HCT116 (cell line): ENCODE measurements at regions not wholly inside any gene's neighbourhood (a gene's known extent, or its start where the extent isn't known, plus 50 kb on each side); places are given as distances from the start of the nearest gene placed in this dataset.

ENCODE experiments used
- ATAC-seq: fragments of 200-7000 bp; cut with Tn5 transposase; 2 replicates; pipeline ENCODE4 v1.9.1; 2020; ENCODE audit warnings: mild to moderate bottlenecking, moderate library complexity
- BruUV-seq: library from RNA; stranded (reverse); fragments of 400-500 nt; replicated peaks from 2 replicates; lab custom pipeline; 2021; lab: Mats Ljungman, UMichigan
- CTCF ChIA-PET: fragments of 300-600 bp; sonication (Branson Sonifier 250); formaldehyde crosslinking; loops from one replicate; lab custom pipeline; 2021; ENCODE audit warnings: antibody characterized with exemption; lab: Charles Lee
- POLR2A ChIA-PET: fragments of 300-600, 350-600 bp; sonication (Branson Sonifier 250); formaldehyde crosslinking; loops from one replicate; lab custom pipeline; 2021; ENCODE audit warnings: antibody characterized with exemption; lab: Charles Lee
- RAD21 ChIA-PET, 2 experiments: fragments of 300-600 bp; sonication (Branson Sonifier 250); formaldehyde crosslinking; loops; one replicate each; lab custom pipeline; 2023; ENCODE audit warnings: low total read pairs in 2 of 2; ENCODE audit not compliant: uncharacterized antibody in 2 of 2, unreplicated experiment in 2 of 2, low non-redundant PET in 1 of 2; lab: Charles Lee
- DNase-seq: peaks from one replicate; pipeline ENCODE4 v3.0.0-alpha.2; 2010; ENCODE audit warnings: low read depth, low spot score
- H2AFZ ChIP-seq: fragments of 200-600 bp; shearing (Covaris generic), sonication (generic); 2 replicates; pipeline ENCODE4 v1.6.1; 2017; ENCODE audit warnings: low read depth, mixed run types, mixed read lengths, antibody characterized with exemption, low read length; ENCODE audit not compliant: poor library complexity, severe bottlenecking
- H3K27ac ChIP-seq: 2 replicates; pipeline ENCODE4 v1.5.1; 2012; ENCODE audit warnings: low read depth, low read length
- H3K27me3 ChIP-seq: fragments of 200-600 bp; sonication (generic); 2 replicates; pipeline ENCODE4 v1.6.1; 2016; ENCODE audit warnings: mixed run types, low read length, mixed read lengths; ENCODE audit not compliant: insufficient read depth
- H3K36me3 ChIP-seq, 2 experiments: fragments of 200-500 bp in 1 of 2; fragments of 200-600 bp in 1 of 2; sonication (Bioruptor generic) in 1 of 2; sonication (generic) in 1 of 2; 2 replicates each; pipeline versions ENCODE4 v1.5.1 to v1.6.1; 2014 to 2016; ENCODE audit warnings: low read length in 2 of 2, inconsistent platforms in 1 of 2, mixed read lengths in 1 of 2, mixed run types in 1 of 2; ENCODE audit not compliant: insufficient read depth in 2 of 2, control insufficient read depth in 1 of 2
- H3K4me1 ChIP-seq, 2 experiments: fragments of 200-600 bp in 1 of 2; sonication (generic) in 1 of 2; 2 replicates each; pipeline versions ENCODE4 v1.5.1 to v1.6.1; 2012 to 2017; ENCODE audit warnings: low read length in 2 of 2, inconsistent platforms in 1 of 2, mild to moderate bottlenecking in 1 of 2, mixed read lengths in 1 of 2, mixed run types in 1 of 2, moderate library complexity in 1 of 2; ENCODE audit not compliant: insufficient read depth in 2 of 2, control insufficient read depth in 1 of 2
- H3K4me2 ChIP-seq: fragments of 200-600 bp; sonication (generic); 2 replicates; pipeline ENCODE4 v1.6.1; 2017; ENCODE audit warnings: mixed run types, low read length, mixed read lengths
- H3K4me3 ChIP-seq, 2 experiments: fragments of 200-600 bp in 1 of 2; sonication (generic) in 1 of 2; replicated peaks in 1 of 2; 2 replicates each; pipeline ENCODE4 v1.5.1; 2011 to 2016; ENCODE audit warnings: low read length in 2 of 2, control low read depth in 1 of 2, low read depth in 1 of 2, mild to moderate bottlenecking in 1 of 2, mixed read lengths in 1 of 2, mixed run types in 1 of 2
- H3K79me2 ChIP-seq: fragments of 200-600 bp; sonication (generic); 2 replicates; pipeline ENCODE4 v1.6.1; 2017; ENCODE audit warnings: mild to moderate bottlenecking, mixed run types, low read length, moderate library complexity, mixed read lengths; ENCODE audit not compliant: insufficient read depth
- H3K9ac ChIP-seq: fragments of 200-600 bp; sonication (generic); 2 replicates; pipeline ENCODE4 v1.6.1; 2016; ENCODE audit warnings: low read length, mixed read lengths
- H3K9me2 ChIP-seq: fragments of 200-600 bp; sonication (generic), shearing (Covaris generic); 2 replicates; pipeline ENCODE4 v1.6.1; 2017; ENCODE audit warnings: mixed run types, mild to moderate bottlenecking, moderate library complexity; ENCODE audit not compliant: insufficient read depth
- H3K9me3 ChIP-seq, 2 experiments: fragments of 200-500 bp in 1 of 2; fragments of 200-600 bp in 1 of 2; sonication (Bioruptor generic) in 1 of 2; sonication (generic) in 1 of 2; 2 replicates each; pipeline ENCODE4 v1.6.1; 2014 to 2017; ENCODE audit warnings: low read length in 2 of 2, mixed read lengths in 2 of 2, inconsistent platforms in 1 of 2, low read depth in 1 of 2, mild to moderate bottlenecking in 1 of 2, mixed run types in 1 of 2, moderate library complexity in 1 of 2; ENCODE audit not compliant: control insufficient read depth in 1 of 2, insufficient read depth in 1 of 2
- H4K20me1 ChIP-seq: fragments of 200-600 bp; sonication (generic), shearing (Covaris generic); 2 replicates; pipeline ENCODE4 v1.6.1; 2017; ENCODE audit warnings: mixed run types, mild to moderate bottlenecking, moderate library complexity; ENCODE audit not compliant: insufficient read depth
- CBX3 ChIP-seq: IDR thresholded peaks from 2 replicates; pipeline ENCODE4 v1.6.1; 2012; ENCODE audit warnings: low read depth
- CTCF ChIP-seq, 3 experiments: fragments of 200-600 bp in 1 of 3; sonication (generic) in 1 of 3; IDR thresholded peaks in 2 of 3; conservative IDR thresholded peaks in 1 of 3; 2 replicates each; pipeline ENCODE4 v1.5.1; 2012 to 2017; ENCODE audit warnings: low read depth in 2 of 3, low read length in 2 of 3, antibody characterized with exemption in 1 of 3, borderline replicate concordance in 1 of 3, control low read depth in 1 of 3, mild to moderate bottlenecking in 1 of 3, mixed read lengths in 1 of 3, mixed run types in 1 of 3, moderate library complexity in 1 of 3; ENCODE audit not compliant: insufficient read depth in 1 of 3
- EGR1 ChIP-seq: IDR thresholded peaks from 2 replicates; pipeline ENCODE4 v1.6.1; 2012; ENCODE audit warnings: low read depth
- ELF1 ChIP-seq: IDR thresholded peaks from 2 replicates; pipeline ENCODE4 v1.6.1; 2012; ENCODE audit warnings: low read depth, borderline replicate concordance
- EZH2 ChIP-seq: fragments of 200-600 bp; sonication (generic); IDR thresholded peaks from 2 replicates; pipeline ENCODE4 v1.6.1; 2017; ENCODE audit warnings: antibody characterized with exemption, mixed run types
- FOSL1 ChIP-seq: IDR thresholded peaks from 2 replicates; pipeline ENCODE4 v1.6.1; 2012; ENCODE audit warnings: low read depth
- POLR2A ChIP-seq: IDR thresholded peaks from 2 replicates; pipeline ENCODE4 v1.7.0; 2011; ENCODE audit warnings: borderline replicate concordance; ENCODE audit not compliant: insufficient read depth, insufficient read length; ENCODE audit errors: extremely low read depth
- REST ChIP-seq: IDR thresholded peaks from 2 replicates; pipeline ENCODE4 v1.6.1; 2012; ENCODE audit warnings: low read depth
- SIN3A ChIP-seq: IDR thresholded peaks from 2 replicates; pipeline ENCODE4 v1.6.1; 2012; ENCODE audit warnings: low read depth
- SP1 ChIP-seq: IDR thresholded peaks from 2 replicates; pipeline ENCODE4 v1.6.1; 2012; ENCODE audit warnings: low read depth
- TCF7L2 ChIP-seq: IDR thresholded peaks from 2 replicates; pipeline ENCODE4 v1.7.0; 2011; ENCODE audit warnings: borderline replicate concordance, inconsistent platforms; ENCODE audit not compliant: insufficient read depth, insufficient read length; ENCODE audit errors: extremely low read depth
- YY1 ChIP-seq: IDR thresholded peaks from 2 replicates; pipeline ENCODE4 v1.6.1; 2011; ENCODE audit warnings: low read length, low read depth, moderate library complexity, mild to moderate bottlenecking; ENCODE audit not compliant: insufficient replicate concordance; ENCODE audit errors: extremely low read depth
- ZFX ChIP-seq: fragments of 450-650 bp; IDR thresholded peaks from 2 replicates; pipeline ENCODE4 v1.6.1; 2017
- ZNF274 ChIP-seq: fragments of 200-500 bp; sonication (Bioruptor generic); IDR thresholded peaks from 2 replicates; pipeline ENCODE4 v1.6.1; 2014; ENCODE audit warnings: mild to moderate bottlenecking, low read depth, low read length, inconsistent platforms
- intact Hi-C: fragments of 100-400 bp; cut with micrococcal nuclease; formaldehyde crosslinking; loops from 2 replicates; pipeline ENCODE4 v1.10.0; 2022
- TF ChIP-seq, protein P1 (sequence below): IDR thresholded peaks from 2 replicates; pipeline ENCODE4 v1.6.1; 2012
- TF ChIP-seq, protein P2 (sequence below): IDR thresholded peaks from 2 replicates; pipeline ENCODE4 v1.6.1; 2011; ENCODE audit warnings: mild to moderate bottlenecking, low read length, moderate library complexity; ENCODE audit not compliant: insufficient replicate concordance; ENCODE audit errors: extremely low read depth

GRCh38 chr16:85490407-85491057 lies 122.6 kb upstream of the GSE1 start:
- Histone ChIP-seq H3K4me3 (no peak overlapping the region), H3K4me1 (peaks cover 22 to 25% of the 10 kb centered on the region in 2 experiments), H4K20me1 (no peaks in the 10 kb centered on the region), H3K9me3 (no peaks in the 10 kb centered on the region), H2AFZ (no peak overlapping the region), H3K79me2 (no peaks in the 10 kb centered on the region), H3K4me2 (peak overlapping the region; percentile 80), H3K9ac (no peak overlapping the region), H3K36me3 (no peaks in the 10 kb centered on the region), H3K9me2 (no peaks in the 10 kb centered on the region), H3K27ac (no peak overlapping the region), H3K27me3 (no peaks in the 10 kb centered on the region)
- CTCF ChIA-PET: interaction anchor here (0.6 to 3.8 kb wide), 28 partner anchors 8 to 215 kb away, joined by 3 to 33 read pairs (median 5); partner anchors contain the start of gene GSE1
- no peak for DNase-seq
- intact Hi-C loops: loop anchor here (10.0 kb wide), 2 partner anchors 56 to 124 kb away; partner anchors contain the start of gene GSE1
- POLR2A ChIA-PET: interaction anchor here (0.8 kb wide), 1 partner anchor 10 kb away, joined by 3 read pairs; no protein-coding TSS in a partner anchor
- BruUV-seq: no TSS peak
- RAD21 ChIA-PET: interaction anchor here in 1 of 2 experiments (0.9 to 3.0 kb wide), 4 partner anchors 24 to 125 kb away, joined by 3 to 11 read pairs (median 7); no protein-coding TSS in a partner anchor
- ATAC-seq: no peak; the same call in 1 of the 2 replicates
- TF ChIP-seq, protein P1, sequence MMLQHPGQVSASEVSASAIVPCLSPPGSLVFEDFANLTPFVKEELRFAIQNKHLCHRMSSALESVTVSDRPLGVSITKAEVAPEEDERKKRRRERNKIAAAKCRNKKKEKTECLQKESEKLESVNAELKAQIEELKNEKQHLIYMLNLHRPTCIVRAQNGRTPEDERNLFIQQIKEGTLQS: no peak
- TF ChIP-seq CBX3 (no peak), REST (no peak), ELF1 (no peak), YY1 (no peak), EGR1 (no peak), EZH2 (no peak), SIN3A (no peak), TCF7L2 (no peak), CTCF (IDR thresholded peaks at IDR 0.05 in 2 of 3, conservative IDR thresholded peaks at IDR 0.05 in 1 of 3; ENCODE audit: borderline replicate concordance in 1 of 3, insufficient read depth in 1 of 3, low read depth in 2 of 3, low read length in 2 of 3) (no peak), POLR2A (no peak), ZFX (no peak), SP1 (no peak), ZNF274 (no peak), FOSL1 (no peak)
- TF ChIP-seq, protein P2, sequence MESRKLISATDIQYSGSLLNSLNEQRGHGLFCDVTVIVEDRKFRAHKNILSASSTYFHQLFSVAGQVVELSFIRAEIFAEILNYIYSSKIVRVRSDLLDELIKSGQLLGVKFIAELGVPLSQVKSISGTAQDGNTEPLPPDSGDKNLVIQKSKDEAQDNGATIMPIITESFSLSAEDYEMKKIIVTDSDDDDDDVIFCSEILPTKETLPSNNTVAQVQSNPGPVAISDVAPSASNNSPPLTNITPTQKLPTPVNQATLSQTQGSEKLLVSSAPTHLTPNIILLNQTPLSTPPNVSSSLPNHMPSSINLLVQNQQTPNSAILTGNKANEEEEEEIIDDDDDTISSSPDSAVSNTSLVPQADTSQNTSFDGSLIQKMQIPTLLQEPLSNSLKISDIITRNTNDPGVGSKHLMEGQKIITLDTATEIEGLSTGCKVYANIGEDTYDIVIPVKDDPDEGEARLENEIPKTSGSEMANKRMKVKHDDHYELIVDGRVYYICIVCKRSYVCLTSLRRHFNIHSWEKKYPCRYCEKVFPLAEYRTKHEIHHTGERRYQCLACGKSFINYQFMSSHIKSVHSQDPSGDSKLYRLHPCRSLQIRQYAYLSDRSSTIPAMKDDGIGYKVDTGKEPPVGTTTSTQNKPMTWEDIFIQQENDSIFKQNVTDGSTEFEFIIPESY: no peak
